GM12865 (cell line): ENCODE measurements at regions not wholly inside any gene's neighbourhood (a gene's known extent, or its start where the extent isn't known, plus 50 kb on each side); places are given as distances from the start of the nearest gene placed in this dataset.

Experiments used
- DNase-seq: peaks from one replicate; pipeline ENCODE4 v3.0.0; 2010; ENCODE audit warnings: low read depth
- H3K4me3 ChIP-seq: 2 replicates; pipeline ENCODE4 v1.5.1; 2011; ENCODE audit warnings: mild to moderate bottlenecking, low read depth, low read length, control low read depth
- CTCF ChIP-seq: IDR thresholded peaks from 2 replicates; pipeline ENCODE4 v1.5.1; 2011; ENCODE audit warnings: low read length, control low read depth, low read depth, inconsistent platforms; ENCODE audit not compliant: insufficient read depth; ENCODE audit errors: missing control alignments

GRCh38 chr22:19593991-19594569, 69.9 kb upstream of the CLDN5 start:
- no peak for TF ChIP-seq CTCF
- no peak overlapping the region for H3K4me3 ChIP-seq
- no peak for DNase-seq

GRCh38 chr22:19595532-19595931, 71.3 kb upstream of the CLDN5 start:
- no peak for DNase-seq
- no peak overlapping the region for H3K4me3 ChIP-seq
- no peak for TF ChIP-seq CTCF

GRCh38 chr22:19596680-19597398, 72.6 kb upstream of the CLDN5 start:
- no peak overlapping the region for H3K4me3 ChIP-seq
- no peak for DNase-seq
- no peak for TF ChIP-seq CTCF

- no peak for TF ChIP-seq CTCF
- no peak overlapping the region for H3K4me3 ChIP-seq
- no peak for DNase-seq
Observed at GRCh38 chr22:19597399-19597735, 73.2 kb upstream of the CLDN5 start.

GRCh38 chr22:19598054-19598855, 74.0 kb upstream of the CLDN5 start:
- TF ChIP-seq CTCF = no peak
- no peak for DNase-seq
- no peak overlapping the region for H3K4me3 ChIP-seq

- no peak for TF ChIP-seq CTCF
- no peak for DNase-seq
- H3K4me3 ChIP-seq = no peak overlapping the region
Observed at GRCh38 chr22:19599004-19599403, 74.8 kb upstream of the CLDN5 start.
